HG02870 (cell line): ENCODE measurements at regions not wholly inside any gene's neighbourhood (a gene's known extent, or its start where the extent isn't known, plus 50 kb on each side); places are given as distances from the start of the nearest gene placed in this dataset.
"Not testable (repeated sequence)": the region's sequence is repeated elsewhere in the genome, so short reads cannot be mapped to it uniquely, and the experiment has no call there.

Experiments
- ATAC-seq: cut with Tn5 transposase; IDR thresholded peaks from one replicate; pipeline ENCODE4 v1.9.1; 2021; ENCODE audit warnings: mild to moderate bottlenecking, moderate library complexity; ENCODE audit not compliant: unreplicated experiment

GRCh38 chr2:236632295-236633218 lies 62.9 kb downstream of the ACKR3 start:
- ATAC-seq = no peak

GRCh38 chr2:236633219-236633570 lies 63.6 kb downstream of the ACKR3 start:
- no peak for ATAC-seq

GRCh38 chr2:236633775-236634560 lies 64.3 kb downstream of the ACKR3 start:
- no peak for ATAC-seq

- no peak for ATAC-seq
Observed at GRCh38 chr2:236636261-236636660, 66.6 kb downstream of the ACKR3 start.

GRCh38 chr2:236636714-236637470 lies 67.3 kb downstream of the ACKR3 start:
- no peak for ATAC-seq

GRCh38 chr2:236637686-236638569 lies 68.3 kb downstream of the ACKR3 start:
- ATAC-seq = no peak

- no peak for ATAC-seq
Observed at GRCh38 chr2:236638707-236639106, 69.1 kb downstream of the ACKR3 start.

- no peak for ATAC-seq
Observed at GRCh38 chr2:236639461-236640235, 70.0 kb downstream of the ACKR3 start.

- ATAC-seq = no peak
Observed at GRCh38 chr2:236641051-236641726, 71.6 kb downstream of the ACKR3 start.

GRCh38 chr2:236642125-236642524 lies 72.5 kb downstream of the ACKR3 start:
- ATAC-seq = no peak

- ATAC-seq = no peak
Observed at GRCh38 chr2:236642584-236643291, 73.1 kb downstream of the ACKR3 start.

GRCh38 chr2:236643480-236643879 lies 73.9 kb downstream of the ACKR3 start:
- ATAC-seq = no peak

- ATAC-seq = no peak
Observed at GRCh38 chr2:236644067-236644466, 74.4 kb downstream of the ACKR3 start.

- no peak for ATAC-seq
Observed at GRCh38 chr2:236644502-236644911, 74.9 kb downstream of the ACKR3 start.

GRCh38 chr2:236645141-236645540 lies 75.5 kb downstream of the ACKR3 start:
- not testable (repeated sequence) for ATAC-seq

- no peak for ATAC-seq
Observed at GRCh38 chr2:236646441-236646840, 76.8 kb downstream of the ACKR3 start.

- no peak for ATAC-seq
Observed at GRCh38 chr2:236646871-236647270, 77.2 kb downstream of the ACKR3 start.

GRCh38 chr2:236647621-236648020 lies 78.0 kb downstream of the ACKR3 start:
- ATAC-seq = no peak
